HG03521 (cell line): ENCODE measurements at regions not wholly inside any gene's neighbourhood (a gene's known extent, or its start where the extent isn't known, plus 50 kb on each side); places are given as distances from the start of the nearest gene placed in this dataset.
A peak's percentile ranks its signal among the peaks of the same experiment; 100 is the strongest.
"Not testable (repeated sequence)": the region's sequence is repeated elsewhere in the genome, so short reads cannot be mapped to it uniquely, and the experiment has no call there.

ENCODE experiments used
- ATAC-seq: cut with Tn5 transposase; IDR thresholded peaks from one replicate; pipeline ENCODE4 v1.9.1; 2021; ENCODE audit warnings: mild to moderate bottlenecking, moderate library complexity; ENCODE audit not compliant: unreplicated experiment

GRCh38 chr4:163077680-163078079 lies 89.0 kb downstream of the NAF1 start:
- ATAC-seq, result no peak

GRCh38 chr4:163072222-163072621 lies 94.5 kb downstream of the NAF1 start:
- ATAC-seq, result no peak

GRCh38 chr4:163071308-163071707 lies 95.4 kb downstream of the NAF1 start:
- no peak for ATAC-seq

GRCh38 chr4:163070023-163070422 lies 96.7 kb downstream of the NAF1 start:
- ATAC-seq, result no peak

GRCh38 chr4:163063891-163064290 lies 102.8 kb downstream of the NAF1 start:
- no peak for ATAC-seq

GRCh38 chr4:163048447-163048846 lies 118.2 kb downstream of the NAF1 start:
- ATAC-seq, result peak; percentile 86

- no peak for ATAC-seq
Measured at GRCh38 chr4:163042306-163042705, 124.4 kb downstream of the NAF1 start.

- no peak for ATAC-seq
Measured at GRCh38 chr4:163017135-163017534, 149.6 kb downstream of the NAF1 start.

- ATAC-seq, result no peak
Measured at GRCh38 chr4:163012816-163013215, 153.9 kb downstream of the NAF1 start.

- no peak for ATAC-seq
Measured at GRCh38 chr4:163003979-163004378, 162.7 kb downstream of the NAF1 start.

GRCh38 chr4:162988530-162988929 lies 178.2 kb downstream of the NAF1 start:
- ATAC-seq, result no peak

GRCh38 chr4:162985131-162985530 lies 181.6 kb downstream of the NAF1 start:
- no peak for ATAC-seq

GRCh38 chr4:162984621-162985020 lies 182.1 kb downstream of the NAF1 start:
- ATAC-seq, result no peak

GRCh38 chr4:162981823-162982222 lies 184.9 kb downstream of the NAF1 start:
- ATAC-seq, result no peak

GRCh38 chr4:162978398-162978797 lies 188.3 kb downstream of the NAF1 start:
- no peak for ATAC-seq

- no peak for ATAC-seq
Measured at GRCh38 chr4:162977788-162978187, 188.9 kb downstream of the NAF1 start.

GRCh38 chr4:162972661-162973330 lies 193.9 kb downstream of the NAF1 start:
- no peak for ATAC-seq

GRCh38 chr4:162969194-162969593 lies 197.5 kb downstream of the NAF1 start:
- no peak for ATAC-seq

- not testable (repeated sequence) for ATAC-seq
Measured at GRCh38 chr4:162965978-162966377, 200.7 kb downstream of the NAF1 start.

- peak; percentile 47 for ATAC-seq
Measured at GRCh38 chr4:162959046-162959445, 207.6 kb downstream of the NAF1 start.

- no peak for ATAC-seq
Measured at GRCh38 chr4:162957521-162958143, 209.1 kb downstream of the NAF1 start.

- ATAC-seq, result no peak
Measured at GRCh38 chr4:162954976-162955375, 211.7 kb downstream of the NAF1 start.

- ATAC-seq, result no peak
Measured at GRCh38 chr4:162952232-162952631, 214.5 kb downstream of the NAF1 start.
